IMR-90 (cell line): ENCODE measurements at regions not wholly inside any gene's neighbourhood (a gene's known extent, or its start where the extent isn't known, plus 50 kb on each side); places are given as distances from the start of the nearest gene placed in this dataset.

ENCODE experiments used
- ATAC-seq: fragments of 200-7000 bp; cut with Tn5 transposase; 2 replicates; pipeline ENCODE4 v1.9.1; 2020; ENCODE audit warnings: low read depth, mild to moderate bottlenecking, moderate library complexity
- BruUV-seq: library from RNA; stranded (reverse); fragments of 400-500 nt; replicated peaks from 2 replicates; lab custom pipeline; 2021; lab: Mats Ljungman, UMichigan
- CTCF ChIA-PET: fragments of 300-600 bp; formaldehyde crosslinking; extraction: SDS; loops from one replicate; lab custom pipeline; 2021; ENCODE audit warnings: antibody characterized with exemption; lab: Yijun Ruan, JAX
- POLR2A ChIA-PET: fragments of 300-600 bp; sonication (Branson Sonifier 250); formaldehyde crosslinking; loops from one replicate; lab custom pipeline; 2022; ENCODE audit warnings: antibody characterized with exemption; ENCODE audit not compliant: unreplicated experiment; lab: Charles Lee
- DNase-seq: peaks from one replicate; pipeline ENCODE4 v3.0.0; 2013
- H2AFZ ChIP-seq: replicated peaks from 2 replicates; pipeline ENCODE3; 2013; ENCODE audit warnings: low read length, mild to moderate bottlenecking; ENCODE audit not compliant: poor library complexity
- H2AK5ac ChIP-seq: 2 replicates; pipeline ENCODE4 v1.6.1; 2013; ENCODE audit warnings: low read depth, low read length, inconsistent platforms
- H2AK9ac ChIP-seq: replicated peaks from 2 replicates; pipeline ENCODE3; 2013; ENCODE audit warnings: mild to moderate bottlenecking, low read depth, low read length, moderate library complexity; ENCODE audit not compliant: poor library complexity
- H2BK120ac ChIP-seq: 2 replicates; pipeline ENCODE4 v1.6.1; 2013; ENCODE audit warnings: low read depth, low read length, inconsistent platforms
- H2BK15ac ChIP-seq: 3 replicates; pipeline ENCODE4 v1.6.1; 2013; ENCODE audit warnings: low read depth, low read length, inconsistent platforms
- H2BK20ac ChIP-seq: 2 replicates; pipeline ENCODE4 v1.6.1; 2013; ENCODE audit warnings: low read depth, mild to moderate bottlenecking, inconsistent platforms, low read length, moderate library complexity
- H2BK5ac ChIP-seq: 2 replicates; pipeline ENCODE4 v1.6.1; 2013; ENCODE audit warnings: mild to moderate bottlenecking, low read depth, low read length, inconsistent platforms; ENCODE audit not compliant: poor library complexity, severe bottlenecking
- H3K14ac ChIP-seq: replicated peaks from 2 replicates; pipeline ENCODE4 v1.6.1; 2013; ENCODE audit warnings: low read depth, low read length, inconsistent platforms
- H3K18ac ChIP-seq: 2 replicates; pipeline ENCODE4 v1.6.1; 2013; ENCODE audit warnings: low read depth, low read length, control low read depth
- H3K23ac ChIP-seq: 2 replicates; pipeline ENCODE4 v1.6.1; 2013; ENCODE audit warnings: low read depth, low read length, inconsistent platforms
- H3K27ac ChIP-seq: 2 replicates; pipeline ENCODE4 v1.5.1; 2013; ENCODE audit warnings: mild to moderate bottlenecking, control low read depth, low read length; ENCODE audit not compliant: insufficient read depth
- H3K27me3 ChIP-seq: 2 replicates; pipeline ENCODE4 v1.6.1; 2013; ENCODE audit warnings: low read length; ENCODE audit not compliant: control insufficient read depth, insufficient read depth
- H3K36me3 ChIP-seq: 2 replicates; pipeline ENCODE4 v1.6.1; 2013; ENCODE audit warnings: low read length, mixed read lengths; ENCODE audit not compliant: control insufficient read depth, insufficient read depth
- H3K4ac ChIP-seq: 2 replicates; pipeline ENCODE4 v1.6.1; 2013; ENCODE audit warnings: low read depth, low read length, inconsistent platforms
- H3K4me1 ChIP-seq: 2 replicates; pipeline ENCODE4 v1.6.1; 2013; ENCODE audit warnings: low read length, mixed read lengths; ENCODE audit not compliant: control insufficient read depth, insufficient read depth
- H3K4me2 ChIP-seq: 2 replicates; pipeline ENCODE4 v1.6.1; 2013; ENCODE audit warnings: low read depth, mild to moderate bottlenecking, control low read depth, low read length, moderate library complexity
- H3K4me3 ChIP-seq: 2 replicates; pipeline ENCODE4 v1.5.1; 2013; ENCODE audit warnings: low read depth, mild to moderate bottlenecking, control low read depth, low read length, moderate library complexity; ENCODE audit not compliant: insufficient read depth
- H3K56ac ChIP-seq: 2 replicates; pipeline ENCODE4 v1.6.1; 2013; ENCODE audit warnings: low read length, inconsistent platforms; ENCODE audit not compliant: insufficient read depth; ENCODE audit errors: extremely low read depth
- H3K79me1 ChIP-seq, 2 experiments: 2 replicates each; pipeline ENCODE4 v1.6.1; 2013; ENCODE audit warnings: low read length in 2 of 2, inconsistent platforms in 1 of 2, low read depth in 1 of 2
- H3K9ac ChIP-seq: 2 replicates; pipeline ENCODE4 v1.6.1; 2013; ENCODE audit warnings: low read depth, low read length, control low read depth
- H3K9me1 ChIP-seq: 2 replicates; pipeline ENCODE4 v1.6.1; 2013; ENCODE audit warnings: low read length, inconsistent platforms; ENCODE audit not compliant: insufficient read depth
- H3K9me3 ChIP-seq: 2 replicates; pipeline ENCODE4 v1.6.1; 2013; ENCODE audit warnings: low read length; ENCODE audit not compliant: control insufficient read depth, insufficient read depth
- H4K20me1 ChIP-seq: 2 replicates; pipeline ENCODE4 v1.6.1; 2013; ENCODE audit warnings: low read length, inconsistent platforms; ENCODE audit not compliant: insufficient read depth
- H4K5ac ChIP-seq: 2 replicates; pipeline ENCODE4 v1.6.1; 2013; ENCODE audit warnings: mild to moderate bottlenecking, low read depth, low read length, control low read depth
- H4K8ac ChIP-seq, 2 experiments: 2 replicates each; pipeline ENCODE4 v1.6.1; 2013; ENCODE audit warnings: low read depth in 2 of 2, low read length in 2 of 2, control low read depth in 1 of 2, inconsistent platforms in 1 of 2
- H4K91ac ChIP-seq: 2 replicates; pipeline ENCODE4 v1.6.1; 2013; ENCODE audit warnings: low read depth, low read length, inconsistent platforms; ENCODE audit not compliant: insufficient read depth
- CHD1 ChIP-seq: IDR thresholded peaks from 2 replicates; pipeline ENCODE4 v1.6.1; 2012; ENCODE audit warnings: low read depth, low read length, improper control_type of control experiment
- CTCF ChIP-seq: conservative IDR thresholded peaks from 2 replicates; pipeline ENCODE4 v1.5.1; 2012; ENCODE audit warnings: mild to moderate bottlenecking, low read depth, low read length, improper control_type of control experiment
- MAFK ChIP-seq: IDR thresholded peaks from 2 replicates; pipeline ENCODE4 v1.6.1; 2012; ENCODE audit warnings: low read depth, low read length, improper control_type of control experiment
- MAZ ChIP-seq: IDR thresholded peaks from 2 replicates; pipeline ENCODE4 v1.6.1; 2012; ENCODE audit warnings: low read depth, mild to moderate bottlenecking, low read length, improper control_type of control experiment, moderate library complexity, borderline replicate concordance
- NFE2L2 ChIP-seq: fragments of 150-350 bp; IDR thresholded peaks from 2 replicates; pipeline ENCODE4 v1.6.1; 2016; ENCODE audit warnings: low read depth, mild to moderate bottlenecking, low read length
- RAD21 ChIP-seq: IDR thresholded peaks from 2 replicates; pipeline ENCODE4 v1.6.1; 2012; ENCODE audit warnings: low read length, improper control_type of control experiment
- RCOR1 ChIP-seq: IDR thresholded peaks from 2 replicates; pipeline ENCODE4 v1.6.1; 2012; ENCODE audit warnings: mild to moderate bottlenecking, low read length, improper control_type of control experiment; ENCODE audit not compliant: insufficient replicate concordance
- RFX5 ChIP-seq: IDR thresholded peaks from 2 replicates; pipeline ENCODE4 v1.8.0; 2012; ENCODE audit warnings: low read depth, mild to moderate bottlenecking, low read length, moderate library complexity
- SMC3 ChIP-seq: fragments of 150-350 bp; IDR thresholded peaks from 2 replicates; pipeline ENCODE4 v1.6.1; 2016; ENCODE audit warnings: low read depth, mild to moderate bottlenecking, antibody characterized with exemption, low read length, moderate library complexity
- USF2 ChIP-seq: fragments of 150-350 bp; IDR thresholded peaks from 2 replicates; pipeline ENCODE4 v1.6.1; 2017; ENCODE audit warnings: mild to moderate bottlenecking, antibody characterized with exemption, low read length, low read depth
- WGBS, 2 experiments: methylation state at CpG; one replicate each; pipeline versions ENCODE4 v1.1.5 to v1.1.7; 2013; ENCODE audit warnings: missing lambda C conversion rate in 2 of 2; ENCODE audit not compliant: insufficient read length in 1 of 2; ENCODE audit errors: extremely low coverage in 2 of 2; 5-methylcytosine and 5-hydroxymethylcytosine counted together
- dilution Hi-C: fragments of 300-500 bp; cut with HindIII; formaldehyde crosslinking; loops from one replicate; pipeline ENCODE4 v1.14.3; 2018; ENCODE audit warnings: low sequenced_read_pairs; ENCODE audit not compliant: unreplicated experiment
- in situ Hi-C: fragments of 300-500 bp; cut with MboI; formaldehyde crosslinking; loops from 3 replicates; pipeline ENCODE4 v1.14.3; 2019; ENCODE audit warnings: low sequenced_read_pairs, inconsistent platforms, mixed read lengths
- intact Hi-C: fragments of 100-400 bp; cut with micrococcal nuclease; formaldehyde crosslinking; loops from 2 replicates; pipeline ENCODE4 v1.10.0; 2022

- CTCF ChIA-PET: interaction anchor here (1.0 kb wide), 1 partner anchor 668 kb away, joined by 8 read pairs; no protein-coding TSS in a partner anchor
Measured at GRCh38 chr2:848099-848498, 102.5 kb upstream of the SNTG2 start.

More at GRCh38 chr2:848099-848498, 102.5 kb upstream of the SNTG2 start:
- Histone ChIP-seq H3K4ac (no peak overlapping the region), H3K36me3 (no peaks in the 10 kb centered on the region), H3K9me3 (peaks cover 16% of the 10 kb centered on the region), H2BK20ac (no peak overlapping the region), H3K79me1 (no peaks in the 10 kb centered on the region), H2BK15ac (no peak overlapping the region), H3K23ac (no peak overlapping the region), H2AFZ (no peak overlapping the region), H4K5ac (no peak overlapping the region), H3K27me3 (no peaks in the 10 kb centered on the region), H2BK120ac (no peak overlapping the region), H3K18ac (no peak overlapping the region), H4K91ac (no peak overlapping the region), H4K20me1 (no peaks in the 10 kb centered on the region), H3K9ac (no peak overlapping the region), H3K4me2 (no peak overlapping the region), H3K9me1 (no peaks in the 10 kb centered on the region), H3K14ac (no peak overlapping the region), H2BK5ac (no peak overlapping the region), H4K8ac (no peak overlapping the region), H3K4me1 (no peaks in the 10 kb centered on the region), H3K4me3 (no peak overlapping the region), H2AK9ac (no peak overlapping the region), H3K56ac (no peak overlapping the region), H3K27ac (no peak overlapping the region), H2AK5ac (no peak overlapping the region)
- no TSS peak for BruUV-seq
- POLR2A ChIA-PET: no interaction called here
- WGBS, 2 experiments: 38% methylated on average over 2 of the region's 3 CpGs; no CpG with 5 or more reads in 1 of the 2 experiments
- no peak for DNase-seq
- dilution Hi-C loops (no loop called here), in situ Hi-C loops (no loop called here), intact Hi-C loops (no loop called here)
- ATAC-seq: no peak
- no peak for TF ChIP-seq MAZ
- TF ChIP-seq SMC3: no peak
- no peak for TF ChIP-seq CHD1
- TF ChIP-seq CTCF: no peak
- TF ChIP-seq RFX5: no peak
- TF ChIP-seq NFE2L2: no peak
- no peak for TF ChIP-seq USF2
- no peak for TF ChIP-seq MAFK
- no peak for TF ChIP-seq RAD21
- TF ChIP-seq RCOR1: no peak
